Gastroesophageal sphincter (tissue), 3 donors: ENCODE measurements at regions not wholly inside any gene's neighbourhood (a gene's known extent, or its start where the extent isn't known, plus 50 kb on each side); places are given as distances from the start of the nearest gene placed in this dataset.

Experiments
- CTCF ChIP-seq, 4 experiments: fragments of 200-600 bp in 2 of 4; fragments of 450-650 bp in 2 of 4; sonication (generic) in 1 of 4; IDR thresholded peaks; one replicate each; pipeline ENCODE4 v1.5.1; 2017 to 2019; ENCODE audit warnings: antibody characterized with exemption in 4 of 4, mild to moderate bottlenecking in 2 of 4, moderate library complexity in 2 of 4
- POLR2A ChIP-seq, 2 donors: fragments of 450-650 bp; IDR thresholded peaks; one replicate each; pipeline ENCODE4 v1.6.1; 2017; ENCODE audit warnings: antibody characterized with exemption in 2 of 2, mild to moderate bottlenecking in 2 of 2, moderate library complexity in 1 of 2

GRCh38 chr2:2872713-2873449 lies 504.7 kb downstream of the EIPR1 start:
- TF ChIP-seq CTCF (IDR thresholded peaks at IDR 0.05) (no peak), POLR2A (IDR thresholded peaks at IDR 0.05) (no peak)
